RPMI8226 (cell line): ENCODE measurements at regions not wholly inside any gene's neighbourhood (a gene's known extent, or its start where the extent isn't known, plus 50 kb on each side); places are given as distances from the start of the nearest gene placed in this dataset.

ENCODE experiments used
- DNase-seq: peaks from one replicate; pipeline ENCODE4 v3.0.0-alpha.2; 2015

GRCh38 chrX:147847999-147848398, 63.7 kb upstream of the FMR1 start:
- no peak for DNase-seq

GRCh38 chrX:147848543-147849443, 62.9 kb upstream of the FMR1 start:
- no peak for DNase-seq

- no peak for DNase-seq
Measured at GRCh38 chrX:147850875-147851274, 60.8 kb upstream of the FMR1 start.

GRCh38 chrX:147853701-147854100, 58.0 kb upstream of the FMR1 start:
- no peak for DNase-seq

- no peak for DNase-seq
Measured at GRCh38 chrX:147859666-147860065, 52.1 kb upstream of the FMR1 start.
